ENCODE measurements at regions not wholly inside any gene's neighbourhood (a gene's known extent, or its start where the extent isn't known, plus 50 kb on each side); places are given as distances from the start of the nearest gene placed in this dataset.

GRCh38 chr18:43705850-43706249, 428.6 kb upstream of the SYT4 start:
- Histone ChIP-seq H3K9me3 (ENCODE audit: insufficient read depth, low read length) (no peaks in the 10 kb centered on the region), H3F3A (ENCODE audit: insufficient read depth) (no peaks in the 10 kb centered on the region), H3K27me3 (ENCODE audit: low read length) (no peaks in the 10 kb centered on the region), H2AFZ (ENCODE audit: low read depth, low read length, severe bottlenecking) (no peak overlapping the region), H3K9me2 (replicated peaks; ENCODE audit: insufficient read depth, low read length) (no peaks in the 10 kb centered on the region), H3K4me3 (ENCODE audit: insufficient read depth, low read length, poor library complexity, severe bottlenecking) (no peak overlapping the region), H3K79me2 (ENCODE audit: insufficient read depth, low read length) (no peaks in the 10 kb centered on the region), H3K36me3 (ENCODE audit: low read length) (no peaks in the 10 kb centered on the region), H4K20me1 (ENCODE audit: low read depth, low read length) (no peaks in the 10 kb centered on the region), H3K9ac (ENCODE audit: low read length) (no peak overlapping the region), H3K4me2 (ENCODE audit: low read depth, low read length, poor library complexity, severe bottlenecking) (no peak overlapping the region), H3K27ac (ENCODE audit: low read depth, low read length) (no peak overlapping the region)
- TF ChIP-seq CTCF (IDR thresholded peaks at IDR 0.05; ENCODE audit: insufficient read depth, low read length, poor library complexity, severe bottlenecking): no peak
- TF ChIP-seq EZH2phosphoT487 (conservative IDR thresholded peaks at IDR 0.05; ENCODE audit: low read length): no peak

- H3K79me2 ChIP-seq (ENCODE audit: insufficient read depth, low read length): no peaks in the 10 kb centered on the region
- H3K9me2 ChIP-seq (replicated peaks; ENCODE audit: insufficient read depth, low read length): no peaks in the 10 kb centered on the region; the same call in none of the 2 replicates
- H3K9me3 ChIP-seq (ENCODE audit: insufficient read depth, low read length): no peaks in the 10 kb centered on the region
- H3K36me3 ChIP-seq (ENCODE audit: low read length): no peaks in the 10 kb centered on the region
- H3K4me3 ChIP-seq (ENCODE audit: insufficient read depth, low read length, poor library complexity, severe bottlenecking): no peak overlapping the region
- H3K4me2 ChIP-seq (ENCODE audit: low read depth, low read length, poor library complexity, severe bottlenecking): no peak overlapping the region
- H2AFZ ChIP-seq (ENCODE audit: low read depth, low read length, severe bottlenecking): no peak overlapping the region
- H3K27me3 ChIP-seq (ENCODE audit: low read length): no peaks in the 10 kb centered on the region
- no peak overlapping the region for H3K27ac ChIP-seq (ENCODE audit: low read depth, low read length)
- no peaks in the 10 kb centered on the region for H4K20me1 ChIP-seq (ENCODE audit: low read depth, low read length)
- no peaks in the 10 kb centered on the region for H3F3A ChIP-seq (ENCODE audit: insufficient read depth)
- no peak overlapping the region for H3K9ac ChIP-seq (ENCODE audit: low read length)
- TF ChIP-seq CTCF (IDR thresholded peaks at IDR 0.05; ENCODE audit: insufficient read depth, low read length, poor library complexity, severe bottlenecking) (no peak), EZH2phosphoT487 (conservative IDR thresholded peaks at IDR 0.05; ENCODE audit: low read length) (no peak)
Observed at GRCh38 chr18:43710135-43710534, 432.8 kb upstream of the SYT4 start.

GRCh38 chr18:43714343-43715010, 437.2 kb upstream of the SYT4 start:
- Histone ChIP-seq H3K27ac (ENCODE audit: low read depth, low read length) (no peak overlapping the region), H3K79me2 (ENCODE audit: insufficient read depth, low read length) (no peaks in the 10 kb centered on the region), H3K9ac (ENCODE audit: low read length) (no peak overlapping the region), H3K9me2 (replicated peaks; ENCODE audit: insufficient read depth, low read length) (peaks cover 3% of the 10 kb centered on the region), H3K4me2 (ENCODE audit: low read depth, low read length, poor library complexity, severe bottlenecking) (no peak overlapping the region), H3K27me3 (ENCODE audit: low read length) (no peaks in the 10 kb centered on the region), H3F3A (ENCODE audit: insufficient read depth) (no peaks in the 10 kb centered on the region), H3K9me3 (ENCODE audit: insufficient read depth, low read length) (no peaks in the 10 kb centered on the region), H3K4me3 (ENCODE audit: insufficient read depth, low read length, poor library complexity, severe bottlenecking) (no peak overlapping the region), H4K20me1 (ENCODE audit: low read depth, low read length) (no peaks in the 10 kb centered on the region; the same call in 1 of the 2 replicates), H2AFZ (ENCODE audit: low read depth, low read length, severe bottlenecking) (no peak overlapping the region), H3K36me3 (ENCODE audit: low read length) (no peaks in the 10 kb centered on the region)
- no peak for TF ChIP-seq EZH2phosphoT487 (conservative IDR thresholded peaks at IDR 0.05; ENCODE audit: low read length)
- no peak for TF ChIP-seq CTCF (IDR thresholded peaks at IDR 0.05; ENCODE audit: insufficient read depth, low read length, poor library complexity, severe bottlenecking)

All from SU-DHL-6 (cell line).